Pancreas (tissue), 10 donors: ENCODE measurements at regions not wholly inside any gene's neighbourhood (a gene's known extent, or its start where the extent isn't known, plus 50 kb on each side); places are given as distances from the start of the nearest gene placed in this dataset.
"Not testable (repeated sequence)": the region's sequence is repeated elsewhere in the genome, so short reads cannot be mapped to it uniquely, and the experiment has no call there.

Experiments used
- ATAC-seq, 4 donors: fragments of 200-7000 bp; cut with Tn5 transposase; one replicate each; pipeline versions ENCODE4 v1.8.0 to v1.9.1; 2020; ENCODE audit warnings: mild to moderate bottlenecking in 4 of 4, moderate library complexity in 4 of 4
- DNase-seq, 6 donors: peaks; one replicate each; pipeline ENCODE4 v3.0.0-alpha.2; 2020
- FAIRE-seq: peaks from 2 replicates; lab custom pipeline; 2012; peaks lifted over from hg19 to GRCh38; lab: Jason Lieb, UNC
- H3K27ac ChIP-seq, 4 donors: fragments of 200-600 bp; sonication (generic); 1 replicate in 3 of 4; 2 replicates in 1 of 4; pipeline versions ENCODE4 v1.5.0 to v1.8.0; 2020
- H3K27me3 ChIP-seq, 4 donors: fragments of 200-600 bp; one replicate each; pipeline ENCODE4 v1.8.0; 2021
- H3K36me3 ChIP-seq, 3 donors: fragments of 200-600 bp; sonication (generic) in 1 of 3; one replicate each; pipeline versions ENCODE4 v1.5.0 to v1.8.0; 2020 to 2021
- H3K4me1 ChIP-seq, 3 donors: fragments of 200-600 bp; one replicate each; pipeline ENCODE4 v1.8.0; 2021
- H3K4me3 ChIP-seq, 4 donors: fragments of 200-600 bp; sonication (generic) in 2 of 4; one replicate each; pipeline versions ENCODE4 v1.5.0 to v1.8.0; 2020 to 2021
- H3K9me3 ChIP-seq, 4 donors: fragments of 200-600 bp; one replicate each; pipeline ENCODE4 v1.8.0; 2021
- CTCF ChIP-seq, 4 donors: fragments of 200-600 bp; sonication (generic) in 3 of 4; IDR thresholded peaks; one replicate each; pipeline versions ENCODE4 v1.5.0 to v1.8.0; 2021; ENCODE audit warnings: antibody characterized with exemption in 4 of 4
- WGBS, 2 donors: extraction: QIAGEN DNeasy Blood & Tissue Kit; methylation state at CpG; one replicate each; pipeline ENCODE4 v1.1.7; 2013; 5-methylcytosine and 5-hydroxymethylcytosine counted together
- intact Hi-C, 3 donors: fragments of 100-400 bp; cut with DNase I; formaldehyde crosslinking; loops; one replicate each; pipeline versions ENCODE4 v1.11.1 to v1.14.2; 2022
- donor health status: healthy with polysubstance abuse.
- donor health status: DM: no; HTN: no; CAD: no; lungs with moderate emphysema.
- donor health status: DM: no; HTN: no; CAD: no.
- donor health status: control.
- donor health status: control.
- donor health status: Bipolar disorder and iron deficiency.
- donor health status: DM: yes; HTN: yes; CAD: no.
- donor health status: DM: no; HTN: no; CAD: no.
- donor health status: DM: no; HTN: no; CAD: no.
- donor health status: DM: yes; HTN: yes; CAD: no.

- H3K36me3 ChIP-seq, result no peaks in the 10 kb centered on the region
- H3K27ac ChIP-seq, result no peak overlapping the region
- FAIRE-seq, result no peak
- no peaks in the 10 kb centered on the region for H3K9me3 ChIP-seq
- no peak for DNase-seq
- ATAC-seq, result no peak
- no peaks in the 10 kb centered on the region for H3K27me3 ChIP-seq
- H3K4me3 ChIP-seq, result no peak overlapping the region
- intact Hi-C loops, result no loop called here
- no peaks in the 10 kb centered on the region for H3K4me1 ChIP-seq
- no peak for TF ChIP-seq CTCF (IDR thresholded peaks at IDR 0.05)
These were observed 292.3 kb upstream of the GK2 start for GRCh38 chr4:79700356-79700755.

GRCh38 chr4:79697444-79697843 is 289.4 kb upstream of the GK2 start:
- no peak for ATAC-seq

GRCh38 chr4:79696534-79696933 is 288.5 kb upstream of the GK2 start:
- ATAC-seq, intact Hi-C loops, H3K4me3 ChIP-seq, H3K27me3 ChIP-seq, H3K27ac ChIP-seq, FAIRE-seq, DNase-seq, H3K9me3 ChIP-seq, H3K4me1 ChIP-seq, H3K36me3 ChIP-seq: not testable (repeated sequence)
- WGBS, 2 donors, result 62 to 77% methylated on average over 3 of the region's 3 CpGs

More at GRCh38 chr4:79697444-79697843, 289.4 kb upstream of the GK2 start:
- Histone ChIP-seq H3K9me3 (no peaks in the 10 kb centered on the region), H3K4me1 (no peaks in the 10 kb centered on the region), H3K27me3 (no peaks in the 10 kb centered on the region), H3K36me3 (no peaks in the 10 kb centered on the region), H3K4me3 (no peak overlapping the region), H3K27ac (no peak overlapping the region)
- no peak for FAIRE-seq
- DNase-seq, result no peak
- intact Hi-C loops, result no loop called here
- no peak for TF ChIP-seq CTCF (IDR thresholded peaks at IDR 0.05)
- WGBS, 2 donors, result 46 to 66% methylated on average over 4 of the region's 4 CpGs

GRCh38 chr4:79695848-79696247 is 287.8 kb upstream of the GK2 start:
- Histone ChIP-seq H3K27ac (no peak overlapping the region), H3K4me1 (no peaks in the 10 kb centered on the region), H3K9me3 (no peaks in the 10 kb centered on the region), H3K36me3 (no peaks in the 10 kb centered on the region), H3K4me3 (no peak overlapping the region), H3K27me3 (no peaks in the 10 kb centered on the region)
- ATAC-seq (no peak), DNase-seq (no peak), FAIRE-seq (no peak)
- TF ChIP-seq CTCF (IDR thresholded peaks at IDR 0.05), result no peak
- intact Hi-C loops, result no loop called here
- WGBS, 2 donors, result 65 to 71% methylated on average over 3 of the region's 3 CpGs

- TF ChIP-seq CTCF (IDR thresholded peaks at IDR 0.05), result no peak
- Histone ChIP-seq H3K4me3 (no peak overlapping the region), H3K27ac (no peak overlapping the region), H3K27me3 (no peaks in the 10 kb centered on the region), H3K9me3 (no peaks in the 10 kb centered on the region), H3K36me3 (no peaks in the 10 kb centered on the region), H3K4me1 (no peaks in the 10 kb centered on the region)
- no peak for ATAC-seq
- intact Hi-C loops, result no loop called here
- 64 to 66% methylated on average over 3 of the region's 3 CpGs for WGBS, 2 donors
- no peak for DNase-seq
- no peak for FAIRE-seq
These were observed 281.7 kb upstream of the GK2 start for GRCh38 chr4:79689740-79690139.

GRCh38 chr4:79688691-79689090 is 280.7 kb upstream of the GK2 start:
- DNase-seq, result no peak
- Histone ChIP-seq H3K27me3 (no peaks in the 10 kb centered on the region), H3K36me3 (no peaks in the 10 kb centered on the region), H3K4me1 (no peaks in the 10 kb centered on the region), H3K9me3 (no peaks in the 10 kb centered on the region), H3K4me3 (no peak overlapping the region), H3K27ac (no peak overlapping the region)
- FAIRE-seq, result no peak
- intact Hi-C loops, result no loop called here
- TF ChIP-seq CTCF (IDR thresholded peaks at IDR 0.05), result no peak
- no peak for ATAC-seq
